B cell (primary cell): ENCODE measurements at regions not wholly inside any gene's neighbourhood (a gene's known extent, or its start where the extent isn't known, plus 50 kb on each side); places are given as distances from the start of the nearest gene placed in this dataset.

Source experiments
- EZH2 ChIP-seq: IDR thresholded peaks from 2 replicates; pipeline ENCODE4 v1.6.1; 2012; ENCODE audit warnings: borderline replicate concordance, low read depth, mild to moderate bottlenecking, moderate library complexity, low read length; ENCODE audit not compliant: insufficient read depth, poor library complexity, severe bottlenecking
- TF ChIP-seq, protein P1 (sequence below): fragments of 200-600 bp; IDR thresholded peaks from one replicate; pipeline ENCODE4 v1.8.0; 2022; ENCODE audit warnings: antibody characterized with exemption, mild to moderate bottlenecking

- TF ChIP-seq, protein P1, sequence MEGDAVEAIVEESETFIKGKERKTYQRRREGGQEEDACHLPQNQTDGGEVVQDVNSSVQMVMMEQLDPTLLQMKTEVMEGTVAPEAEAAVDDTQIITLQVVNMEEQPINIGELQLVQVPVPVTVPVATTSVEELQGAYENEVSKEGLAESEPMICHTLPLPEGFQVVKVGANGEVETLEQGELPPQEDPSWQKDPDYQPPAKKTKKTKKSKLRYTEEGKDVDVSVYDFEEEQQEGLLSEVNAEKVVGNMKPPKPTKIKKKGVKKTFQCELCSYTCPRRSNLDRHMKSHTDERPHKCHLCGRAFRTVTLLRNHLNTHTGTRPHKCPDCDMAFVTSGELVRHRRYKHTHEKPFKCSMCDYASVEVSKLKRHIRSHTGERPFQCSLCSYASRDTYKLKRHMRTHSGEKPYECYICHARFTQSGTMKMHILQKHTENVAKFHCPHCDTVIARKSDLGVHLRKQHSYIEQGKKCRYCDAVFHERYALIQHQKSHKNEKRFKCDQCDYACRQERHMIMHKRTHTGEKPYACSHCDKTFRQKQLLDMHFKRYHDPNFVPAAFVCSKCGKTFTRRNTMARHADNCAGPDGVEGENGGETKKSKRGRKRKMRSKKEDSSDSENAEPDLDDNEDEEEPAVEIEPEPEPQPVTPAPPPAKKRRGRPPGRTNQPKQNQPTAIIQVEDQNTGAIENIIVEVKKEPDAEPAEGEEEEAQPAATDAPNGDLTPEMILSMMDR, result no peak
- TF ChIP-seq EZH2, result no peak
Measured at GRCh38 chr12:47312808-47313426, 233.2 kb upstream of the AMIGO2 start.
